NCI-H526 treated with DMSO at 0.1 percent for 48 hours (cell line): ENCODE measurements at regions not wholly inside any gene's neighbourhood (a gene's known extent, or its start where the extent isn't known, plus 50 kb on each side); places are given as distances from the start of the nearest gene placed in this dataset.
"Not testable (repeated sequence)": the region's sequence is repeated elsewhere in the genome, so short reads cannot be mapped to it uniquely, and the experiment has no call there.

ENCODE experiments used
- DNase-seq: peaks from one replicate; lab custom pipeline; 2025; lab: John Stamatoyannopoulos, UW

DNA sequence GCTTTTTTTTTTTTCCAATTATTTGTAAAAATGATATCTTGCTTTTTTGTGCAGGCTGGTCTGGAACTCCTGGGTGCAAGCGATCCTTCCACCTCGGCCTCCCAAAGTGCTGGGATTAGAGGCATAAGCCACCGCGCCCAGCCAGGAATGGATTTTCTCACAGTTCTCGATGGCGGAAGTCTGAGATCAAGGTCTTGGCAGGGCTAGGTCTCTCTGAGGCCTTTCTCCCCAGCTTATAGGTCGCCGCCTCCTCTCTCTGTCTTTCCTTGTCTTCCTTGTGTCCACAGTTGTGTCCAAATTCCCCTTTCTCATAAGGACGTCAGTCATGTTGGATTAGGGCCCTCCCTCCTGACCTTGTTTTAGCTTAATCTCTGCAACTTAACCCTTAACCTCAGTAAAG is 200.5 kb downstream of the UQCRFS1 start:
- no peak for DNase-seq

- DNase-seq, result no peak
These were observed 202.7 kb downstream of the UQCRFS1 start for GRCh38 chr19:29010276-29010675.

DNA sequence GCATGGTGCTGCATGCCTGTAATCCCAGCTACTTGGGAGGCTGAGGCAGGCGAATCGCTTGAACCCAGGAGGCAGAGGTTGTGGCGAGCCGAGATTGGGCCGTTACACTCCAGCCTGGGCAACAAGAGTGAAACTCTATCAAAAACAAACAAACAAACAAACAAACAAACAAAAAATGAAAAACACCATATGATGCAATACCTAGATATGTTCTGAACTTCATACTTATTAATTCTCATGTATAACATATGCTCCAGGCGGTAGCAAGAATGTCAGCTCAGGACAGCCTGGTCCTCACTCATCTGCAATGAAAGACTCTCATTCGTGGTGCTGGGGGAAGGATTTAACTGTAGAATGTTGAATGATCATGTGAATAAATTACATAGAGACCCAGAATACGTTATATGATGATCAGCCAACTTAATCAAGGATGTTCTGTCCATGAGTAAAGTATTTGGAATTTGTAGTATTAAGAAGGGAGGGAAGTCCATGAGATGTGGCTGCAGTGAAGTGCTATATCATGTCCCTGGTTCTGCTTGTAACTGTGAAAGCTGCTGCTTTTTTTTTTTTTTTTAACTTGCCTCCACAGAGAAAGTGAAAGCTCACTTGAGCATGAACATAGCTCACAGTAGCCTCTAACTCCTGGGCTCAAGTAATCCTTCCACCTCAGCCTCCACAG is 206.8 kb downstream of the UQCRFS1 start:
- no peak for DNase-seq

- DNase-seq, result no peak
These were observed 208.2 kb downstream of the UQCRFS1 start for GRCh38 chr19:29004796-29005195.

DNA sequence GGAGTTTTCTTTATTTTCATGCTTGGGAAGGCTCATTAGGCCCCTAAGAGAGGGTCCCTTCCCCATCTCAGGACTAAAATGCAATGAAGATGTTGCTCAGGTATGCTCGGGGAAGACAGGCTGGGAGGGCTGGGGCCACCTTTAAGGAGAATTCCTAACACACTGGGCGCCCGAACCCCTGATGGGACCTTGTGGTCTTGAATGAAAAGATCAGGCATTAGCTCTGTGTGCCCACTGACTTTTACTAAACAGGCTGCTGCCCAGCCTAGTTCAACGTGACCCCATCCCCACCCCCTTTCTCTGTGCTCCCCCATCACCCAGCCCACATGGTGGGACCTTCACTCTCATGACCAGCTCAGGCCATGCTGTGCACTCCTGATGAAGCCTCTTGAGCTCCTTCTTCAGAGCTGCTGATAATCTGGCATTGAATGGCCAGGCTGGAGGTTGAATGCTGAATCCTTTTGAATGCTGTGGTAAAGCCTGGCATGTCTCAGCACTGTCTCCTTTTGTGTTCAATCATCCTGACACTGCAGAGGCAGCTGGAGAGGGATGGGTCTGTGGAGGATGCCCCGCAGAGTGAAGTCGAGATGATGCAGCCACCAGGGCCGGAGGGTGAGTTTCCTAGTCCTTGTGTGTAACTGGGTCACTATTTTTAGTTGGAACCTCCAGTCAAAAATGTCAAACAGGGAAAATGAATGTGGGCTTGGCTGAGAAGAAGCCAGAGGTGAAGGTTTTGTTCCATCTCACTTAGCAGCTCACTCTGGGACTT is 209.1 kb downstream of the UQCRFS1 start:
- no peak for DNase-seq

DNA sequence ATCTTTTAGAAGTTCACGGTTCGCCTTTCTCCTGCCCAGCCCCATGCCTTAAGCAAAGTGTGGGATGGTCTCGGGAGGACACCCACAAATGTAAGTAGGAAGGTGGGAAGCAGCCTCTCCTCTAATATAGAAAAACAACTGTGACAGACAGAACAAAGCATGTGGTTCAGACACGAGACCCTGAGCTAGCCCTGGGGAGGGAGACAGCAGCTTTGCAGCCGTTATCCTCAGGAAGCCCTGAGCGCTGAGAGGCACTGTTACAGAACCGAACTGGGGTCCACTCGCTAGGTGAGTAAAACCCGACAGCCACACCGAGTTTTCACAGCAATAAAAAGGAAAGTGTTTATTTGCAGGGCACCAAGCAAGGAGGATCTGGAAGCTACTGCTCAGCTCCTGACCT is 210.6 kb downstream of the UQCRFS1 start:
- no peak for DNase-seq

- DNase-seq, result no peak
These were observed 211.2 kb downstream of the UQCRFS1 start for GRCh38 chr19:29001597-29002245.

DNA sequence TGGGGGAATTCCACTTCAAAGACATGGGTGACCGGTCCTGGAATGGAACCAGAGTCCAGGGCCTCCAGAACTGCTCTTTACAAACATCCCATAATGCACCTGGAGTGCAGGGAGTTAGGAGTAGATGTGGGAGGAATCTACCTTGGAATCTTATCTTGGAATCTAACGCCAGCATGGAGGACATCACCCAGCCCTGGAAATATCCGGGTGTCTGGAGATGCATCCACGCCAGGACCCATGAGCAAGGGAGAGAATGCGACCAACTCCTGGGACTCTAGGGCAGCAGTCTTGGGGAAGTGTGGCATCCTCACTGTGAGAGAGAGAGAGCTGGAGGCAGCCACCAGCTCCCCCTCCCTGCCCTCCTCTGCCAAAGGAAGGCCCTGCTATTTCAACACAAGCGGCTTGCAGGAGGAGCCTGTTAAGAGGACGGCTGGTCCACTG is 211.8 kb downstream of the UQCRFS1 start:
- DNase-seq, result no peak

- DNase-seq, result no peak
These were observed 213.1 kb downstream of the UQCRFS1 start for GRCh38 chr19:28999724-29000433.

DNA sequence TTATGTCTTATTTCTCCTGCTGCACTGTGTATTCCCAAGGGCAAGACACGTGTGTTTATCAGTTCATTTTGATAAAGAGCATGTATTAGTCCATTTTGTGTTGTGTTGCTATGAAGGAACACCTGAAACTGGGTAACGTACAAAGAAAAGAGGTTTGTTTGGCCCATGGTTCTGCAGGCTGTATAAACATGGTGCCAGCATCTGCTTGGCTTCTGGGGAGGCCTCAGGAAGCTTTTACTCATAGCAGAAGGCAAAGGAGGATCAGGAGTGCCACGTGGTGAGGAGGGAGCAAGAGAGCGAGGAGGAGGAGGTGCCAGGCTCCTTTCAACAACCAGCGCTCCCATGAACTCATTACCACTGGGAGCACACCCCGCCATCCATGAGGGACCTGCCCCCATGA is 214.0 kb downstream of the UQCRFS1 start:
- DNase-seq, result no peak

DNA sequence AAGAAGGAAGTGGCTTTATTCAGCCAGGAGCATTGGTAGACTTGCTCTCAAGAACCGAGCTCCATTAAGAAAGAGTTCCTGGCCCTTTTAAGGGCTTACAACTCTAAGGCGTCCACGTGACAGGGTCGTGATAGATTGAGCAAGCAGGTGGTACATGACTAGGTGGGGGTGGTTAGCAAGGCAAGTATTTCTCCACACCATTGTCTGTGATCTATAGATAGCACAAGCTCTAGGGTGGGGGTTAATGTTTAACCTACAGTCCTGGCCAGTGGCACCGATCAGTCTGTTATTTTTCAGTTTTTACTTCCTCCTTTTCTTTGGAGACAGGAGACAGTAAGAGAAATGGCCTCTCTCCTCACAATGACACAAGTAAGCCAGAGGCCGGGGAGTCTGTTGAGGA is 215.1 kb downstream of the UQCRFS1 start:
- DNase-seq, result not testable (repeated sequence)

- DNase-seq, result no peak
These were observed 222.4 kb downstream of the UQCRFS1 start for GRCh38 chr19:28990522-28990921.

DNA sequence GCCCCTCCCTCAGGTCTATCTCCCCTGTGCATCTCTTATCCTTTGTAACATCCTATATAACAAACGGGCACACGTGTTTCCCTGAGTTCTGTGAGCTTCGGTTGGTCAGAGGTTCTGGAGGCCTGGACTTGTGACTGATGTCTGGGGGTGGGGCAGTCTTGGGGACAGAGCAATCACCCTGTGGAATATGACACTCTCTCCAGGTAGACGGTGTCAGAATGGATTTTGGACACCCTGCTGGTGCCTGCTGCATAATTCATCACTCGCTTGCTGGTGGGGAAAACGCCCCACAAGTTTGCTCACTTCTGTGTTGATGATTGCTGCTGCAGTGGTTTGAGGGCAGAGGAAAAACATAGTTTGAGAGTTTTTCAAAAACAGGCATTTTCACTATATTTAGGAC is 223.2 kb downstream of the UQCRFS1 start:
- no peak for DNase-seq

DNA sequence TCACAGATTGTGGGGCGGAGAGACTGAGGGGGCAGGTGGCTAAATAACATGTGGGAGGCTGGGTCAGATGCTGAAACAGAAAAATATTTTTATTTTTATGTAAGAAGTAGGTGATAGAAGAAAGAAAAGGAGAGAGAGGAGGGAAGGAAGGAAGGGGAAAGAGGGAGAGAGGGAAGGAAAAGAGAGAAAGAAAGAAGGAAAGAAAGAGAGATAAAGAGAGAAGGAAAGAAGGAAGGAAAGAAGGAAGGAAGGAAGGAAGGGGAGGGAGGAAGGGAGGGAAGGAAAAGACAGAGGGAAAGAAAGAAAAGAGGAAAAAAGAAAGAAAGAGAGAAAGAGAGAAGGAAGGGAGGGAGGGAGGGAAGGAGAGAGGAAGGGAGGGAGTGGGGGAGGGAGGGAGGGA is 224.9 kb downstream of the UQCRFS1 start:
- DNase-seq, result no peak

DNA sequence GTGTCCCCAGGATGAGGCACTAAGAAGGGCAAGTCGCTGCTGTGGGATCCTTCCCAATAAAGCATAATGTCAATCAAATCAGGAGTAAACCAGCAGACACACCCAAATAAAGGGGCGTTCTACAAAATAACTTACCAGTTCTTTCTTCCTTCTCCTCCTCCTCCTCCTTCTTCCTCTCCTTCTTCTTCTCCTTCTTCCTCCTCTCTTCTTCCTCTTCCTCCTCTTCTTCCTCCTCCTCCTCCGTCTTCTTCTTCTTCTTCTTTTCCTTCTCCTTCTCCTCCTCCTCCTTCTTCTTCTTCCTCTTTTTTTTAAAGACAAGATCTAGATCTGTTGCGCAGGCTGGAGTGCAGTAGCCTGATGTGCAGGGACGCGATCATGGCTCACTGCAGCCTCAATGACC is 225.8 kb downstream of the UQCRFS1 start:
- DNase-seq, result no peak

DNA sequence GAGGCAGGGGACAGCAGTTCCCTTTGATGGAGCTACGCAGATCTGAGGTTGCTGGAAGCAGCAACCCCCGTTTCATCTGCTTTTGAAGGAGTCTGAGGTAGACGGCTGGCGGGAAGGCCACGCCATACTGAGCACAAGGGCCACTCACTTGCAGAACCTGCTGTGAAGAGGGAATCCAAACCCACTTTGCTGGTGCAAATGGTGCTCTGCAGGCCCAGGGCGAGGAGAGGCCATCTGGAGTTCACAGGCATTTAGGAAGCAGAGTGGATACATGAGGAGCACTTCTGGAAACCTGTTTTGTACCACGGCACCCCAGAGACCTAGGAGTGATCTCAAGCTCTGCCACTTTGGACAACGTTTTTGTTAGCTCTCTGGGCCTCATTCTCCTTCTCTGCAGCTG is 227.8 kb downstream of the UQCRFS1 start:
- DNase-seq, result no peak

GRCh38 chr19:28984315-28984714 is 228.6 kb downstream of the UQCRFS1 start:
- DNase-seq, result no peak

- no peak for DNase-seq
These were observed 229.5 kb downstream of the UQCRFS1 start for GRCh38 chr19:28983430-28983829.

DNA sequence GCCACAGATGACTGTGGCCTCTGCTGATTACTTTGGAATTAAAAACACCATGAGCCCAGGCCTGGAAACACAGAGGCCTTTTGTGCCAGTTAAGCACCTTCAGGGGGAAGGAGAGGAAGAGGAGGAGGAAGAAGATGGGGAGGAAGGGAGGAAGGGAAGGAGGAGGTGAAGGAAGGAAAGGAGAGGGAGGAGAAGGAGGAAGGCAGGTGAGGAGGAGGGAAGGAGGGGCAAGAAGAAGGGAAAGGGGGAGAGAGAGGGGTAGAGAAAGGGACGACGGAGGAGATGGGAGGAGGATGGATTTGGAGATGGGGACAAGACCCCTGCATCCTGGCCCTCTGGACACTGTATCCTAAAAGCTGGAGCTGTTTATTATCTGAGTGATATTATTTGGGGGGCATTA is 231.0 kb downstream of the UQCRFS1 start:
- DNase-seq, result no peak

- DNase-seq, result no peak
These were observed 231.4 kb downstream of the UQCRFS1 start for GRCh38 chr19:28981518-28981917.

- DNase-seq, result no peak
These were observed 232.6 kb downstream of the UQCRFS1 start for GRCh38 chr19:28980236-28980868.

- no peak for DNase-seq
These were observed 235.1 kb downstream of the UQCRFS1 start for GRCh38 chr19:28977826-28978225.
